ENCODE measurements at regions not wholly inside any gene's neighbourhood (a gene's known extent, or its start where the extent isn't known, plus 50 kb on each side); places are given as distances from the start of the nearest gene placed in this dataset.

DNA sequence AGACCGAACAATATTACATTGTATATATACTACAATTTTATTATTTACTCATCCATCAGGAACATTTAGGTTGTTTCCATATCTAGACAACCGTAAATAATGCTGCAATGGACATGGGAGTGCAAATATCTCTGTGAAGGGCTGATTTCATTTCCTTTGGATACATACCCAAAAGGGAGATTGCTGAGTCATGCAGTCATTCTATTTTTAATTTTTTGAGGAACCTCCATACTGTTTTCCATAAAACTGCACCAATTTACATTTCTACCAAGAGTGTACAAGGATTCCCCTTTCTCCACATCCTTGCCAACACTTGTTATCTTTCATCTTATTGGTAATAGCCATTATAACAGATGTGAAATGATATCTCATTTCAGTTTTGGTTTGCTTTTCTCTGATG lies 84.7 kb downstream of the SLC41A2 start:
- H3K27ac ChIP-seq (ENCODE audit: low read depth, low read length), result no peak overlapping the region
- no peak overlapping the region for H2BK120ac ChIP-seq (replicated peaks; ENCODE audit: low read depth, low read length)
- H3K9ac ChIP-seq (replicated peaks in 1 of 4; ENCODE audit: extremely low read depth in 1 of 4, low read depth in 3 of 4, low read length in 3 of 4), result no peak overlapping the region
- no peak for DNase-seq (ENCODE audit: low read depth in 1 of 2, low spot score in 2 of 2)
- 0 out of 4 replicates have a peak, but pooled peaks cover 0 to 3% of the 10 kb centered on the region in 2 experiments for H3K9me3 ChIP-seq (ENCODE audit: insufficient read depth in 2 of 2, low read depth in 1 of 2, low read length in 1 of 2)
- FAIRE-seq, result no peak
- H2BK15ac ChIP-seq (ENCODE audit: low read length), result no peak overlapping the region
- H3K4me1 ChIP-seq (replicated peaks in 1 of 4; ENCODE audit: control insufficient read depth in 3 of 4, insufficient read depth in 4 of 4, low read length in 3 of 4), result no peaks in the 10 kb centered on the region
- no peak overlapping the region for H2AFZ ChIP-seq (ENCODE audit: low read length)
- no peaks in the 10 kb centered on the region for H3K79me2 ChIP-seq (ENCODE audit: control insufficient read depth in 1 of 2, insufficient read depth in 2 of 2, low read length in 2 of 2)
- no peak overlapping the region for H2AK5ac ChIP-seq (ENCODE audit: low read depth, low read length)
- H3K27me3 ChIP-seq (replicated peaks in 1 of 4; ENCODE audit: control insufficient read depth in 3 of 4, extremely low read depth in 1 of 4, insufficient read depth in 3 of 4, low read length in 3 of 4), result no peaks in the 10 kb centered on the region
- no peak overlapping the region for H2BK5ac ChIP-seq (ENCODE audit: low read depth, low read length)
- no peak overlapping the region for H2BK12ac ChIP-seq (ENCODE audit: low read depth, low read length)
- ChIA-PET POLR2A (ENCODE audit: partially characterized antibody) (no interaction called here), CTCF (ENCODE audit: partially characterized antibody) (no interaction called here)
- no peaks in the 10 kb centered on the region for H3K36me3 ChIP-seq (ENCODE audit: control insufficient read depth in 2 of 4, insufficient read depth in 4 of 4, low read length in 3 of 4)
- no peak overlapping the region for H3K4me3 ChIP-seq (ENCODE audit: extremely low read depth in 1 of 4, insufficient read depth in 2 of 4, low read depth in 3 of 4, low read length in 4 of 4)
- H3K23ac ChIP-seq (ENCODE audit: insufficient read length), result no peak overlapping the region
- no peak overlapping the region for H3K4ac ChIP-seq (replicated peaks; ENCODE audit: insufficient read length, low read depth, low read length)
- 97% methylated on average over 2 of the region's 2 CpGs; no CpG with 5 or more reads in 1 of the 2 experiments for WGBS, 2 experiments (ENCODE audit: extremely low coverage in 1 of 2, insufficient coverage in 1 of 2, insufficient read length in 1 of 2, insufficient replicate concordance in 2 of 2, low coverage in 1 of 2, low lambda C conversion rate in 2 of 2, missing lambda C conversion rate in 1 of 2)
- H3K18ac ChIP-seq (ENCODE audit: extremely low read depth, low read length), result no peak overlapping the region
- no peaks in the 10 kb centered on the region for H3K79me1 ChIP-seq (ENCODE audit: low read depth, low read length)
- H4K91ac ChIP-seq (replicated peaks; ENCODE audit: insufficient read length, low read length), result no peak overlapping the region
- no peak overlapping the region for H2BK20ac ChIP-seq (ENCODE audit: low read length)
- H3K23me2 ChIP-seq (ENCODE audit: low read depth, low read length), result no peaks in the 10 kb centered on the region
- no peak overlapping the region for H4K8ac ChIP-seq (ENCODE audit: extremely low read depth, insufficient read depth, low read length)
- H4K5ac ChIP-seq (ENCODE audit: insufficient read length, low read depth, low read length), result no peak overlapping the region
- H4K20me1 ChIP-seq (replicated peaks in 1 of 2; ENCODE audit: control insufficient read depth in 1 of 2, insufficient read depth in 2 of 2, low read length in 2 of 2), result no peaks in the 10 kb centered on the region
- no peak overlapping the region for H3K14ac ChIP-seq (ENCODE audit: insufficient read length)
- no peak overlapping the region for H3K4me2 ChIP-seq (ENCODE audit: insufficient read depth in 1 of 2, low read depth in 2 of 2, low read length in 2 of 2)
- H3K56ac ChIP-seq (replicated peaks; ENCODE audit: insufficient read length, low read depth, low read length), result no peak overlapping the region
- TF ChIP-seq HDAC2 (IDR thresholded peaks at IDR 0.05; ENCODE audit: borderline replicate concordance in 1 of 2, low read depth in 2 of 2, low read length in 2 of 2), result no peak
- no peak for TF ChIP-seq MAX (IDR thresholded peaks at IDR 0.05)
- no peak for TF ChIP-seq CBX5 (IDR thresholded peaks at IDR 0.05; ENCODE audit: low read depth, low read length)
- TF ChIP-seq SRF (IDR thresholded peaks at IDR 0.05; ENCODE audit: low read depth, low read length), result no peak
- no peak for TF ChIP-seq SP2 (IDR thresholded peaks at IDR 0.05; ENCODE audit: low read length)
- TF ChIP-seq SP1 (IDR thresholded peaks at IDR 0.05; ENCODE audit: low read depth, low read length), result no peak
- TF ChIP-seq BCL11A (IDR thresholded peaks at IDR 0.05; ENCODE audit: low read depth in 2 of 2, low read length in 2 of 2), result no peak
- no peak for TF ChIP-seq SP4 (IDR thresholded peaks at IDR 0.05; ENCODE audit: low read length)
- TF ChIP-seq TAF7 (optimal IDR thresholded peaks at IDR 0.05; ENCODE audit: borderline replicate concordance, low read depth, low read length), result no peak
- TF ChIP-seq KDM4A (IDR thresholded peaks at IDR 0.05; ENCODE audit: low read depth, low read length, severe bottlenecking), result no peak
- TF ChIP-seq TBP (IDR thresholded peaks at IDR 0.05; ENCODE audit: low read depth, low read length), result no peak
- TF ChIP-seq CHD2 (IDR thresholded peaks at IDR 0.05; ENCODE audit: low read length), result no peak
- no peak for TF ChIP-seq SUZ12 (IDR thresholded peaks at IDR 0.05; ENCODE audit: low read length)
- TF ChIP-seq BRCA1 (IDR thresholded peaks at IDR 0.05; ENCODE audit: low read depth, low read length), result no peak
- TF ChIP-seq POU5F1 (IDR thresholded peaks at IDR 0.05; ENCODE audit: low read depth, low read length), result no peak
- TF ChIP-seq RAD21 (IDR thresholded peaks at IDR 0.05 in 1 of 2, conservative IDR thresholded peaks at IDR 0.05 in 1 of 2; ENCODE audit: low read depth in 2 of 2, low read length in 2 of 2), result no peak

Measured in H1 (cell line).